A172 (cell line): ENCODE measurements at regions not wholly inside any gene's neighbourhood (a gene's known extent, or its start where the extent isn't known, plus 50 kb on each side); places are given as distances from the start of the nearest gene placed in this dataset.
A peak's percentile ranks its signal among the peaks of the same experiment; 100 is the strongest.

Source experiments
- DNase-seq: peaks from one replicate; pipeline ENCODE4 v3.0.0-alpha.2; 2015; ENCODE audit warnings: low spot score

DNA sequence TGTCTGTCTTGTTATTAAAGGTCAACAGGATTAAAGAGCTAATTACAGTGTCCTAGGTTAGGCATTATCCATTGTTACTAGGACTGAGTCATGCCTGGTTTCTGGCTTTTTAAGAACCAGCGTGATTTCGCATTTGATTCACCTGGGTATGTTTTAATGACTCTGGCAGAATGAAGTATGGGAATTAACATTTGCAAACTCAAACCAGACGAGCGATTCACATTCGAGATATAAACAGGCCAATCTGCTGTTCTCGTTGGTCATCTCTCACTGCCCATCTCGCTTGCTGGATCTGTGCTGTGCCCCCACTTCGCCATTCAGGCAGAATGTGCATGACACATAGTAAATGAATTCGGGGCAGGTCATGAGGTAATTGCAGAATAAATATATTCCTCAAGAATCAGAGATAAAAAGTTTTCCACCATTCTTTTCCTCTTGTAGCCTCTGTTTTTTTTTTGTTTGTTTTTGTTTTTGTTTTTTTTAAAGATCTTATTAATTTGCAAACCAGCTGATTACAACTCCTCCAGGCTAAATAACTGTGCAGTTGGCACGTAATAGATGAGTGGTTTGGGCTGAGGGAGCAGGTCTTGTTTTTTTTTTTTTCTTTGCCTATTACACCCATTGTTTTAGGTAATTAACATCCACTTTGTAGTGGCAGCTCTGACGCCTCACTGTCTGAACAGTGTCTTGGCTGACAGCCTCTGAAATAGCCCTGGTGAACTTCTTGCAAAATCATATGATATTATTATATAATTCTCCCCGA lies 313.5 kb upstream of the MSX2 start:
- peak; percentile 99 for DNase-seq

DNA sequence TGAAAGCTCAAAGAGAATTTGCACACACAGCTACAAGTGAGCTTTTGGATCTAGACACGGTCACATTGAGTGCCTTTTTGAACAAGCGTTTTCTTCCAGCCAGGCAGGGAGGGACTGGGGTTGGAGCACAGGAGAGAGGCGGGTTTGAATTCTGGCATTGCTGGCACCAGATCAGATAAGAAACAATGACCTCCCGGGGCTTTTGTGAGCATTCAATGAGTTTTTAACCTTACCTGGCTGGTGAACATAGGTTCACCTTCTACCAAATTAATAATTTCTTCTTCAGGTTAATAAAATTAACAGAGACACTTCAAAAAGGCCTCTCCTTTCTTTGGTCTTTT lies 312.9 kb upstream of the MSX2 start:
- no peak for DNase-seq

- DNase-seq, result peak; percentile 93
Measured at GRCh38 chr5:174412374-174412773, 312.0 kb upstream of the MSX2 start.

- DNase-seq, result peak; percentile 60
Measured at GRCh38 chr5:174412941-174413340, 311.4 kb upstream of the MSX2 start.

- DNase-seq, result peak; percentile 92
Measured at GRCh38 chr5:174413567-174414314, 310.6 kb upstream of the MSX2 start.

DNA sequence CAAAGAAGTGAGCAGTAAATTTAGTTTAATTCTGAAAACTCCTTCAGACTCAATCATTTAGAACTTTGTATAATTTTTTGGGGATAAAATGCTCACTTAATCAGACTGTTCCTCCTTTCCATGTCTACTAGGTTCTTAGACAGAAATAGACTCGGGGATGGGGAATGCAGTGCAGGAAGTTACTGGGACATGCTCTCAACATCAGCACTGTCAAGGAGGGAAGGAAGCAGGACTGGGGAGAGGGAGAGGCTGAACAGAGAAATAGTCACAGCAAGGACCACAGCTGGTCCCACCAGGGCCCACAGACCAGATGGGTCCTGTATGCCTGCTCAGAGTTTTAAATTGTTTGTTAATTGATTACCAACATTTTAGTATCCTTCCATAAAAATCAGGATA lies 310.1 kb upstream of the MSX2 start:
- DNase-seq, result peak; percentile 58

DNA sequence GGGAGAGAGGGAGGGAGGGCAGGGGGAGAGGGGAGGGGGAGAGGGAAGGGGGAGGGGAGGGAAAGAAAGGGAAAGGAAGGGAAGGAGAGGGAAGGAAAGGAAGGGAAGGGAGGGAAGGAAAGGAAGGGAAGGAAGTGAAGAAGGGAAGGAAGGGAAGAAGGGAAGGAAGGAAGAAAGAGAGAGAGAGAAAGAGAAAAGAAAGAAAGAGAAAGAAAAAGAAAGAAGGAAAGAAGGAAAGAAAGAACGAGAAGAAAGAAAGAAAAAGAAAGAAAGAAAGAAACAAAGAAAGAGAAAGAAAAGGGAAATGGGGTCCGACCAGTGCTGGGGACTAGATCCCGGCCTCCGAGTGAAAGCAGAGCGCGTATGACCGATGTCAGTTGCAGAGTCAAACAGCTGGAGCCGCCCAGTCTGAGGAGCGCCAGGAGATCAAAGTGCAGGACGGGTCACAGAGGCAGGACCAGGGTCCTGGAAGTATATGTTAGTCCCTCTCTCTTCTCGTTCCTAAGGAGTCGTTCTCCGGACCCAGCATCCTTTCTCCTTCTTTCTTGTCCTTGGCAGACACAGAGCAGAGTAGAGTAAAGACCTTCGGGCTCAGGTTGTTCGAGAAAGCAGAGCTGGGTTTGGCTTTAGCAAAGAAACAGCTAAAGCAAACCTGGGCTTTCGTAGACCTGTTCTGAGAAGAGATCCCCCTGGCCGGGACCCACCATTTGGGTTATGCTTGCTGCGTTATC lies 305.4 kb upstream of the MSX2 start:
- no peak for DNase-seq

DNA sequence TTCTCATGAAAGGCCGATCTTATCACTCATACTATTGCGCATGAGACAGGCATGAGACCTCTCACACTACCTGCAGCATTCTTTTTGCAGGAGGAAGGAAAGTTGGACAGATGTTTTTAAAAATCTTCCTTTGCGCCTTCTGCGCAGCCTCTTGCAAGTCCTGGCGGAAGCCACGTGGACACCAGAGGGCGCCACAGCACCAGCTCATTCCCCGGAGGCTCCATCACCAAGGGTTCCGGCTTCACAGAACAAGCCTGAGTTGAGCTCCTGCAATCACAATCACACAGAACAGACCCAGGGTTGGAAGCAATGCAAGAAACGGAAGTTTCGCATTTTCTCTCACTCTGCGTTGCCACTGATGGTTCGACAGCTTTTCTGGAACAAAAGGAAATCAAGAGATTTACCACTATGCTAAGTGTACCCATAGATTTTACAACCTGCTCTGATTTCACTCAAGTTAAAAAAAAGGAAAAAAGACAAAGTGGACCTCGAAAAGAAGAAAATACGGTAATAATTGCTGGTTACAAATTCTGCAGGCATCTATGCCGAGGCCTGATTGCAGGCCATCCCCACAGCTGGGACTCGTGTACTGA lies 304.7 kb upstream of the MSX2 start:
- peak; percentile 94 for DNase-seq

- peak; percentile 56 for DNase-seq
Measured at GRCh38 chr5:174420651-174421407, 303.6 kb upstream of the MSX2 start.

- no peak for DNase-seq
Measured at GRCh38 chr5:174421408-174421805, 303.0 kb upstream of the MSX2 start.

GRCh38 chr5:174423558-174423957 lies 300.8 kb upstream of the MSX2 start:
- DNase-seq, result no peak

- no peak for DNase-seq
Measured at GRCh38 chr5:174424219-174425053, 299.9 kb upstream of the MSX2 start.

- no peak for DNase-seq
Measured at GRCh38 chr5:174425271-174425963, 299.0 kb upstream of the MSX2 start.

GRCh38 chr5:174425964-174426290 lies 298.5 kb upstream of the MSX2 start:
- no peak for DNase-seq

DNA sequence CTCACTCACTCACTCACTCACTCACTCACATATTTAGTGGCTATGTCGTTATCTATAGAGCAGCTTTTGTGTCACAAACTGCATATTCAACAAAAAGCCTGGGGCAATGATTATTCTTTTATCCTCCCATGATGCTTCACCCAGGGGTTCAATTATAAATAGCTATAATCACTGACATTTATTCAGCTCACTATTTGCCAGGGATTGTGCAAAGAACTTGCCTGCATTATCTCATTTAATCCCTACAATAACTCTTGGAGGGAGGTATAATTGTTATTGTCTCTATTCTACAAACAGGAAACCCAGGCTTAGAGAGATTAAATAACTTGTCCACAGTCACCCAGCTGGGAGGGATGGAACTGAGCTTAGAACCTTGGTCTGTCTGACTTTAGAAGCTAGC lies 298.0 kb upstream of the MSX2 start:
- DNase-seq, result no peak

- DNase-seq, result no peak
Measured at GRCh38 chr5:174426851-174427250, 297.5 kb upstream of the MSX2 start.

GRCh38 chr5:174427304-174427703 lies 297.1 kb upstream of the MSX2 start:
- no peak for DNase-seq

DNA sequence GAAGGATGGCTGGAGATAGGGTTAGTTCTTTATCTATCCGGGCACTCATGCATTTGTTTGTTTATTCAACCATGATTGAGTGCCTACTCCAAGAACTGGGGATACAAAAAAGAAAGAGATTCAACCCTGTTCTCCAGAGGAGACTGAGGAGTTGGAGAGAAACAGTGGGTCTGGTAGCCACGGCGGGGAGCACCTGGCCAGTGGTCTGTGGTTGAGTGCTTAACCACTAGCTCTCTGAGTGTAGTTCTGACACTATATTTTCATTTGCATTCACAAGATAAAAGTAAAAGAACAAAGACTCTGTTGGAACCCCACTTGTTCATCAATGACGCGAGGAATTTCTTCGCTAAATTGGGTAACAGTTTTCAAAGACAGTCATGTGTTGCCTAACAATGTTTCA lies 295.5 kb upstream of the MSX2 start:
- DNase-seq, result no peak

DNA sequence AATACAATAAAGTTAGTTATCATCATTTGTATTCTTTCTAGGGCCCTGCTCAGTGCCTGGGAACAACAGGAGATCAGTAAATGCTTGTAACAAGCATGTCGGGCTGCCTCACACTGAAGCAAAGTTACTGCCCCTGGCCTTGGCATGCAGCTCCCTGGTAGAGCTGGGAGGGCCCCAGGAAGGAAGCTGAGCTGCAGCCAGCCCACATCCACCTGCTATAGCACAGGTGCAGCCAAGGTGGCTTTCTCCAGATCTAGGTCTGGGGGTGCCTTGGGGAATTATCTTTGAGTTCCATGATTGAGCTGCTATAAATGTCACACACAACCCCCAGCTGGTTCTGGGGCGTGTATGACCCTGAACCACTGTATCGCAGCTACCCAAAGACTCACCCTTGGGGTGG lies 293.4 kb upstream of the MSX2 start:
- no peak for DNase-seq

DNA sequence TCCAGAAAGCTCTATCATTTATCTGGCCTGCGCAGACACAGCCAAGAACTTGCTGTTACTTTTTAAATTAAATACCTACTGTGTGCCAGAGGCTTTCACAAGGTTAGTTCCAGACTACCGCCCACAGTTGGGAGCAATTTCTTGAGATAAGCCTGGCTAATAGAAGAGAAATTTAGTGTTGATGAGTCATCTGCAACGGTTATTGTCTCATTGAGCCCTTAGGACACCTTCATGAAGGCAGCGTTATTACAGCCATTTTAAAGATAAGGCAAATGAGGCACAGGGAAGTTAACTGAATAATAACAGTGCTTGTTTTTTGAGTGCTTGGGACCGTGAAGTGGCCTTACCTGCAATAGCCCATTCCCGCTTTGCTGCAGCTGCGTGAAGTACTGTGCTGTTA lies 292.9 kb upstream of the MSX2 start:
- peak; percentile 54 for DNase-seq
